HG02840 (cell line): ENCODE measurements at regions not wholly inside any gene's neighbourhood (a gene's known extent, or its start where the extent isn't known, plus 50 kb on each side); places are given as distances from the start of the nearest gene placed in this dataset.
"Not testable (repeated sequence)": the region's sequence is repeated elsewhere in the genome, so short reads cannot be mapped to it uniquely, and the experiment has no call there.

Source experiments
- ATAC-seq: cut with Tn5 transposase; IDR thresholded peaks from one replicate; pipeline ENCODE4 v1.9.1; 2021; ENCODE audit warnings: mild to moderate bottlenecking, moderate library complexity, moderate number of reproducible peaks; ENCODE audit not compliant: unreplicated experiment, low FRiP score

- not testable (repeated sequence) for ATAC-seq
These were observed 231.5 kb downstream of the NPIPA7 start for GRCh38 chr16:16610389-16610967.

- not testable (repeated sequence) for ATAC-seq
These were observed 234.3 kb downstream of the NPIPA7 start for GRCh38 chr16:16613212-16613611.

- not testable (repeated sequence) for ATAC-seq
These were observed 235.5 kb downstream of the NPIPA7 start for GRCh38 chr16:16614484-16614883.

- not testable (repeated sequence) for ATAC-seq
These were observed 240.1 kb downstream of the NPIPA7 start for GRCh38 chr16:16618963-16619465.

GRCh38 chr16:16624367-16624766 is 245.4 kb downstream of the NPIPA7 start:
- not testable (repeated sequence) for ATAC-seq

GRCh38 chr16:16625140-16625539 is 246.2 kb downstream of the NPIPA7 start:
- ATAC-seq = not testable (repeated sequence)

DNA sequence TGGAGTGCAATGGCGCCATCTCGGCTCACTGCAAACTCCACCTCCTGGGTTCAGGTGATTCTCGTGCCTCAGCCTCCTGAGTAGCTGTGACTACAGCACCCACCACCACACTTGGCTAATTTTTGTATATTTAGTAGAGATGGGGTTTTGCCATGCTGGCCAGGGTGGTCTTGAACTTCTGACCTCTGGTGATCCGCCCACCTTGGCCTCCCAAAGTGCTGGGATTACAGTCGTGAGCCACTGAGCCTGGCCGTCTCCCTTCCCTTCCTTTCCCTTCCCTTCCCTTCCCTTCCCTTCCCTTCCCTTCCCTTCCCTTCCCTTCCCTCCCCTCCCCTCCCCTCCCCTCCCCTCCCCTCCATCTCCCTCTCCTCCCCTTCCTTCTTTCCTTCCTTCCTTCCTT is 248.9 kb downstream of the NPIPA7 start:
- not testable (repeated sequence) for ATAC-seq

DNA sequence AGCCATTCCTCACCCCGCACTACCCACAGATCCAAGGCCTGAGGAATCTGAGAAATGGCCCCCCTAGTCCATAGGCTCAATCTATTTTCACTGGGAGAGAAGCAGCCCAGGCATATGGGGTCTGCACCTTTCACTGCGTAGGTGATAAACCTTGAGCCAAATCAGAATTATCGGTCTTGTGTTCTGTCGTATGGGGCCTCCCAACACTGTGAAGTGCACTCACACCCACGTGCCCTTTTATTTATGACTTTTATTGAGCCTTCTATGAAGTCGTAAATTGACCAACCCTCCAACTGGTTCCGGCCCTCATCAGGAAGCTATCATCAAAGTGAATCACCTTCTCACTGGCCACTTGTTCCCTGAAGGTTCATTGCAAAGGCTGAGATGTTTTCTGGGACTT is 259.3 kb downstream of the NPIPA7 start:
- not testable (repeated sequence) for ATAC-seq

- ATAC-seq = not testable (repeated sequence)
These were observed 259.8 kb downstream of the NPIPA7 start for GRCh38 chr16:16638714-16639113.

GRCh38 chr16:16643828-16644227 is 264.9 kb downstream of the NPIPA7 start:
- ATAC-seq = not testable (repeated sequence)

DNA sequence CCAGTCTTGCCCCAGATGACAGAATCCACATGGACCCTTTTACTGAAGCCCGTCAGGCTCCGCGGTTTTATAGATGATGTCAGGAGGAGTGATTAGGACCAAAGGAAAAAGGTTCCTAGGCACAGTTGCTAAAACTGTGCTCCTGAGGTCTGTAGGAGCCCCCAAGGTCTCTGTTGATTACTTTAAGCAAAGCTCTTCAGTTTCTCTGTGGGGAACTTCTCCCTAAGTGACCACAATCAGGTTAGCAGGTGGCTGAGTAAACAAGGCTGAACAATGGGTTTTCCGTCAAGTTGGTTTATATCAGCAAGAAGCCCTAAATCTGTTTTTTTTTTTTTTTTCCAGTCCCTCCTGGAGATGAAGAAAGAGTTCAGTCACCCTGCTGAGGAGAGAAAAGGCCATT is 269.1 kb downstream of the NPIPA7 start:
- not testable (repeated sequence) for ATAC-seq

- ATAC-seq = not testable (repeated sequence)
These were observed 293.4 kb downstream of the NPIPA7 start for GRCh38 chr16:16672180-16672812.

DNA sequence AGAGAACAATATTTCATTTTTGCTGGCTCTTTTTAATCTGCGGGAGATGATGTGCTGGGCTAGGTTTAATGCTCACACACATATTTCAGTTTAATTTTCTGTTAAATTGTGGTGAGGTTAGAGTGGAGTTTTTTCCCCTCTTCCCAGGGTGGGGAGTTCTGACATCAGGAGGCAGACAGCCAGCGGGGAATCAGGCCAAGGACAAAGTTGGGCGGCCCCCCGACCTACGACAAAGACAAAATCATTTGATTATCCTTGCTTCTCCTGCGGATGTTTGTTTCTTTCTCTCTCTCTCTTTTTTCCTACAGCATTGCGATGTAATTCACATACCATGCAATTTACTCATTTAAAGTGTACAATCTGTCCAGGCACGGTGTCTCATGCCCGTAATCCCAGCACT is 295.9 kb downstream of the NPIPA7 start:
- not testable (repeated sequence) for ATAC-seq

DNA sequence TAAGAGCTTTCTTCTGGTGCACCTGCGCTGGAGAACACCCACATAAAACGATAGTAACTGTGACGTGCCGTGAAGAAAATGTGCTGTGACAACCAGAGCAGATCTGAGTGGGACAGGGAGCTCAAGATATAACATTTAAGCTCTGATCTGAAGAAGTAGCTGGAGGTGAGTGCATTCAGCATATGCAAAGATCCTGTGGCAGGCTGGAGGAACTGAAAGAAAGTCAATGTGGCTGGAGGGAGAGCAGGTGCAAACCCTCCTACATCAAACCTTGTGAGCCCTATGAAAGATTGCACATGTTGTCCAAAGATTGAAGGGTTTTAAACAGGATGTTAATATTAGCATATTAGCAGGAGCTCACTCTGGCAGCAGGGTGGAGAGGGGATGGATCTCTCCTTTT is 342.9 kb downstream of the NPIPA7 start:
- ATAC-seq = not testable (repeated sequence)

DNA sequence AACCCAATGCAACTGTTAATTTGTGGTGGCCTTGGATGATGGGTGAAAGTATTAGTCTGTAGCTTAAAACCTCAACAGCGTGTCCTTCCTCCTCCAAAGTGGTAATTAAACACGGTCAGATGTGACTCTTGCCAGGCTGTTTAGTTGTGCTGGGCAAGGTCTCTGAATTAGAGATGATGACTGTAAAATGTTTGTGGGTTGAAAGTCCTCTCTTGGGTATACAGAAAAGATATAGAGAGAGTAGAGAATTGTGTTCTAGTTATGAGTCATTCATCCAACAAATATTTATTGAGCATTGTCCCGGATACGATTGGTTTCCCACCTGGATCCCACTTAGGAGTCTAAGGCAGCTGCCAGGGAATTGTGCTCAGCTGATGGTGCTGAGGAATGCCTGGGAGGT is 343.7 kb downstream of the NPIPA7 start:
- ATAC-seq = not testable (repeated sequence)

DNA sequence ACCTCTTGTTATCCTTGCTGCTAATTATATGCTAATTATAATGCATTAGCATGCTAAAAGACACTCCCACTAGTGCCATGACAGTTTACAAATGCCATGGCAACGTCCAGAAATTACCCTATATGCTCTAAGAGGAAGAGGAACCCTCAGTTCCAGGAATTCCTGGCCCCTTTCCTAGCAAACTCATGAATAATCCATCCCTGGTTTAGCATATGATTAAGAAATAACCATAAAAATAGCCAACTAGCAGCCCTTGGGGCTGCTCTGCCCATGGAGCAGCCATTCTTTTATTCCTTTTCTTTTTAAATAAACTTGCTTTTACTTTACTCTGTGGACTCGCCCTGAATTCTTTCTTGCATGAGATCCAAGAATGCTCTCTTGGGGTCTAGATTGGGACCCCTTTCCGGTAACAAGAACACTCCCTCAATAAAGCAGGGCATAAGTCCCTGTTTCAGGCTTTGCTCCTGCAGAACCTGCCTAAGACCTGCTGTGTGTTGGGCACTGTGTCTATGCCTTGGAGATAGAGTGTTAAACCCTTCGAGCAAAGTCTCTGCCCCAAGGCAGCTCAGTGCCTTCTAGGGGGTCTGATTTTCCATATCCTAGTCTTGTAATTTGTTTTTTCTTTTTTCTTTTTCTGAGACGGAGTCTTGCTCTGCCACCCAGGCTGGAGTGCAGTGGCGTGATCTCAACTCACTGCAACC is 345.0 kb downstream of the NPIPA7 start:
- ATAC-seq = not testable (repeated sequence)

DNA sequence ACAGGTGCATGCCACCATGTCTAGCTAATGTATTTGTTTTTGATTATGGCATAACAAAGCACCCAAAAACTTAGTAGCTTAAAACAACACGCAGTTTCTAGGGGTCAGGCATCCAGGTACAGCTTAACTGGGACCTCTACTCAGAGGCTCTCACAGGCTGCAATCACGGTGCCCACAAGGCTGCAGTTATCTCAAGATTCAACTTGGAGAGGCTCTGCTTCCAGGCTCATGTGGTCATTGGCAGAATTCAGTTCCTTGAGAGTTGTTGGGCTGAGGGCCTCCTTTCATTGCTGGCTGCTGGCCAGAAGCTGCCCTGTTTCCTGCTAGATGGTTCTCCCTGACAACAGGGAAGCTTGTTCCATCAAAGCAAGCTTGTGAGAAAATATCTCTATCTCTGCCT is 348.1 kb downstream of the NPIPA7 start:
- ATAC-seq = not testable (repeated sequence)

DNA sequence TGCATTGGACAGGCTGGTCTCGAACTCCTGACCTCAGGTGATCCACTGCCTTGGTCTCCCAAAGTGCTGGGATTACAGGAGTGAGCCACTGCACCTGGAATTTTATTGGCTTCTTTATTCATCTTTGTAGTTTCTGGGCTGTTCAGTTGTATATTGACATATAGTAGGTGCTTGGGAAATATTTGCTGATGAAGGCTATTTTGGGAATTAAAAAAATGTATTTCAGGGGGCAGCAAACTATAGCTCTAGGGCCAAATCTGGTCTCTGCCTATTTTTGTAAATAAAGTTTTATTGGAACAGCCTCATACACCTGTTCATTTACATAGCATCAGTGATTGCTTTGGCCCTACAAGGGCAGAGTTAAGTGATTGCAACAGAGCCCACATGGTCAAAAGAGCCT is 363.6 kb downstream of the NPIPA7 start:
- not testable (repeated sequence) for ATAC-seq

DNA sequence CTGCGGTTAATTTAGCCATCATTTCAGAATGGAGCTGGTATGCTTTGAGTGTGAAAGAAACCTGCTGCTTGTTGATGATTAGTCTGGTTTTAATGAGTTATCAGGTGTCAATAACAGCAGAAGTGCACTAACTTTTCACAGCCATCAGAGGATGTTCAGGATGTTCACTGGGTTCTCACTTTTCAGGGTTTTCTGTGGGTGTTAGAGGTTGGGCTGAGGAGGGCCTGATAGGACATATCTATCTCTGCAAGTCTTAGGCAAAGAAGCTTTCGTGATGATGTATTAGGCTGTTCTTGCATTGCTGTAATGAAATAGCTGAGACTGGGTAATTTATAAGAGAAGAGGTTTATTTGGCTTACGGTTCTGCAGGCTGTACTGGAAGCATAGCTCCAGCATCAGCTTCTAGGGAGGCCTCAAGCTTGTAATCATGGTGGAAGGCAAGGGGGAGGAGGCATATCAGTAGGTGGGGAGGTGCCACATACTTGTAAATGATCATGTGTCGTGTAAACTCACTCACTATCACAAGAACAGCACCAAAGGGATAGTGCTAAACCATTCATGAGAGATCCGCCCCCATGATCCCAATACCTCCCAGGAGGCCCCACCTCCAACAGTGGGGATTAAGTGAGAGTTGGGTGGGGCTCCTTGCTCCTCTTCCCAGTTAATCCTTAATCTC is 376.2 kb downstream of the NPIPA7 start:
- ATAC-seq = not testable (repeated sequence)

DNA sequence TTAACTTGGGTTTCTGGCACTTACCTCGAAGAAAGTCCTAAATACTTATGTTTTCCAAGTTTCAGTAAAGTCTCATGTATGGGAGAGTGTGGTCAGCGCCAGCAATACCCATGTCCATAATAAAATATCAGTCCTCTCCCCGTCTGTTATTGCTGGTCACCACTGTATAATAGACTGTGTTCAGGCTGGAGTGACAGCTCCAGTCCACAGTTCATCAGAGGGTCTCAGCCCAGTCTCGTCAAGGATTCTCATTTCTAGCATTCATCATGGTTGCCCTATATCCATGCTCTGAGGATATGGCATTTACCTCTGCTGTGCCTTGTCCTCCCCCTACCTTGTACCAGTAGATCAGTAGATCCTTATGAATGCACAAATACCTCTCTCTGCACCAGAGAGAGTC is 384.5 kb downstream of the NPIPA7 start:
- ATAC-seq = no peak

DNA sequence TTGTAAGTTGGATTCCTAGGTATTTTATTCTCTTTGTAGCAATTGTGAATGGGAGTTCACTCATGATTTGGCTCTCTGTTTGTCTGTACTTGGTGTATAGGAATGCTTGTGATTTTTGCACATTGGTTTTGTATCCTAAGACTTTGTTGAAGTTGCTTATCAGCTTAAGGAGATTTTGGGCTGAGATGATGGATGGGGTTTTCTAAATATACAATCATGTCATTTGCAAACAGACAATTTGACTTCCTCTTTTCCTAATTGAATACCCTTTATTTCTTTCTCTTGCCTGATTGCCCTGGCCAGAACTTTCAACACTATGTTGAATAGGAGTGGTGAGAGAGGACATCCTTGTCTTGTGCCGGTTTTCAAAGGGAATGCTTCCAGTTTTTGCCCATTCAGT is 391.8 kb downstream of the NPIPA7 start:
- not testable (repeated sequence) for ATAC-seq
